Smooth muscle cell (in vitro differentiated cells): ENCODE measurements at regions not wholly inside any gene's neighbourhood (a gene's known extent, or its start where the extent isn't known, plus 50 kb on each side); places are given as distances from the start of the nearest gene placed in this dataset.

Experiments
- DNase-seq: peaks from one replicate; lab custom pipeline; 2025; ENCODE audit not compliant: unreplicated experiment; lab: John Stamatoyannopoulos, UW
- H2AFZ ChIP-seq: fragments of 200-600 bp; sonication (generic); 2 replicates; pipeline ENCODE4 v1.6.0; 2016; ENCODE audit warnings: antibody characterized with exemption, low read depth, mild to moderate bottlenecking
- H3F3A ChIP-seq: fragments of 200-600 bp; sonication (generic); 2 replicates; pipeline ENCODE4 v1.6.0; 2017; ENCODE audit warnings: antibody characterized with exemption, low read depth
- H3K27ac ChIP-seq: fragments of 200-600 bp; sonication (generic); 2 replicates; pipeline ENCODE4 v1.5.1; 2016; ENCODE audit warnings: low read depth, mild to moderate bottlenecking
- H3K27me3 ChIP-seq: fragments of 200-600 bp; sonication (generic); 2 replicates; pipeline ENCODE4 v1.6.1; 2016; ENCODE audit warnings: low read depth, mild to moderate bottlenecking
- H3K36me3 ChIP-seq: fragments of 200-600 bp; sonication (generic); 2 replicates; pipeline ENCODE4 v1.5.1; 2016; ENCODE audit warnings: low read depth
- H3K4me1 ChIP-seq: fragments of 200-600 bp; sonication (generic); 2 replicates; pipeline ENCODE4 v1.5.1; 2016; ENCODE audit warnings: low read depth
- H3K4me2 ChIP-seq: fragments of 200-600 bp; sonication (generic); 2 replicates; pipeline ENCODE4 v1.6.0; 2016; ENCODE audit warnings: mild to moderate bottlenecking
- H3K4me3 ChIP-seq: fragments of 200-600 bp; sonication (generic); 2 replicates; pipeline ENCODE4 v1.5.1; 2016; ENCODE audit warnings: mild to moderate bottlenecking
- H3K79me2 ChIP-seq: fragments of 200-600 bp; sonication (generic); 2 replicates; pipeline ENCODE4 v1.6.0; 2016; ENCODE audit warnings: low read depth, mild to moderate bottlenecking
- H3K9ac ChIP-seq: fragments of 200-600 bp; sonication (generic); 2 replicates; pipeline ENCODE4 v1.6.0; 2016; ENCODE audit warnings: low read depth
- H3K9me3 ChIP-seq: fragments of 200-600 bp; sonication (generic); replicated peaks from 2 replicates; pipeline ENCODE4 v1.5.1; 2016; ENCODE audit warnings: low read depth
- H4K20me1 ChIP-seq: fragments of 200-600 bp; sonication (generic); 2 replicates; pipeline ENCODE4 v1.6.0; 2016; ENCODE audit warnings: low read depth
- CTCF ChIP-seq: fragments of 200-600 bp; sonication (generic); IDR thresholded peaks from 2 replicates; pipeline ENCODE4 v1.5.1; 2017; ENCODE audit warnings: borderline replicate concordance, mild to moderate bottlenecking, antibody characterized with exemption; ENCODE audit not compliant: insufficient read depth, poor library complexity, severe bottlenecking
- WGBS: methylation state at CpG from one replicate; pipeline ENCODE4 v1.1.7; 2016; ENCODE audit warnings: low lambda C conversion rate; 5-methylcytosine and 5-hydroxymethylcytosine counted together

GRCh38 chr4:123598331-123598730 lies 201.7 kb downstream of the SPRY1 start:
- Histone ChIP-seq H3K4me1 (peaks cover 24% of the 10 kb centered on the region), H3K4me3 (no peak overlapping the region), H3K4me2 (peak overlapping the region; percentile 35), H3F3A (peaks cover 8% of the 10 kb centered on the region), H3K79me2 (no peaks in the 10 kb centered on the region), H3K27ac (peak overlapping the region; percentile 45), H2AFZ (peak overlapping the region; percentile 47), H3K27me3 (no peaks in the 10 kb centered on the region), H4K20me1 (no peaks in the 10 kb centered on the region), H3K36me3 (no peaks in the 10 kb centered on the region), H3K9ac (no peak overlapping the region), H3K9me3 (no peaks in the 10 kb centered on the region)
- 100% methylated on average over 1 of the region's 1 CpG for WGBS
- DNase-seq = no peak
- TF ChIP-seq CTCF = no peak

- TF ChIP-seq CTCF = no peak
- H3K4me2 ChIP-seq = peak overlapping the region; percentile 57
- H3K79me2 ChIP-seq = no peaks in the 10 kb centered on the region
- no peaks in the 10 kb centered on the region for H4K20me1 ChIP-seq
- no peak overlapping the region for H3K4me3 ChIP-seq
- H3K36me3 ChIP-seq = no peaks in the 10 kb centered on the region
- H3F3A ChIP-seq = peaks cover 8% of the 10 kb centered on the region
- H3K27me3 ChIP-seq = no peaks in the 10 kb centered on the region
- H3K9me3 ChIP-seq = no peaks in the 10 kb centered on the region
- peak overlapping the region; percentile 58 for H3K27ac ChIP-seq
- WGBS = 53% methylated on average over 3 of the region's 3 CpGs
- no peak for DNase-seq
- peak overlapping the region; percentile 64 for H2AFZ ChIP-seq
- peaks cover 24% of the 10 kb centered on the region for H3K4me1 ChIP-seq
- no peak overlapping the region for H3K9ac ChIP-seq
These were observed 202.7 kb downstream of the SPRY1 start for GRCh38 chr4:123599061-123599919.

GRCh38 chr4:123599920-123600810 lies 203.6 kb downstream of the SPRY1 start:
- H3K4me3 ChIP-seq = no peak overlapping the region
- peak overlapping the region; percentile 21 for H3K9ac ChIP-seq
- H4K20me1 ChIP-seq = no peaks in the 10 kb centered on the region
- DNase-seq = no peak
- H3K36me3 ChIP-seq = no peaks in the 10 kb centered on the region
- peaks cover 8% of the 10 kb centered on the region for H3F3A ChIP-seq
- TF ChIP-seq CTCF = no peak
- peak overlapping the region; percentile 57 for H3K4me2 ChIP-seq
- H2AFZ ChIP-seq = peak overlapping the region; percentile 64
- H3K27me3 ChIP-seq = no peaks in the 10 kb centered on the region
- peak overlapping the region; percentile 58 for H3K27ac ChIP-seq
- 31% methylated on average over 5 of the region's 5 CpGs for WGBS
- peaks cover 24% of the 10 kb centered on the region for H3K4me1 ChIP-seq
- H3K9me3 ChIP-seq = no peaks in the 10 kb centered on the region
- H3K79me2 ChIP-seq = no peaks in the 10 kb centered on the region
